H1 (cell line): ENCODE measurements at regions not wholly inside any gene's neighbourhood (a gene's known extent, or its start where the extent isn't known, plus 50 kb on each side); places are given as distances from the start of the nearest gene placed in this dataset.

Source experiments
- CTCF ChIA-PET: fragments of 300-600 bp; sonication (Branson Sonifier 250); formaldehyde crosslinking; loops from one replicate; lab custom pipeline; 2021; ENCODE audit not compliant: partially characterized antibody; lab: Charles Lee
- POLR2A ChIA-PET: fragments of 300-600 bp; sonication (Branson Sonifier 250); formaldehyde crosslinking; loops from one replicate; lab custom pipeline; 2021; ENCODE audit warnings: inconsistent platforms; ENCODE audit not compliant: partially characterized antibody; lab: Charles Lee
- DNase-seq, 2 experiments: peaks; one replicate each; pipeline versions ENCODE4 v3.0.0 to v3.0.0-alpha.2; 2010 to 2022; ENCODE audit warnings: low spot score in 2 of 2, low read depth in 1 of 2, mixed read lengths in 1 of 2
- FAIRE-seq: peaks from 2 replicates; lab custom pipeline; 2011; peaks lifted over from hg19 to GRCh38; lab: Jason Lieb, UNC
- H2AFZ ChIP-seq: 2 replicates; pipeline ENCODE4 v1.8.1; 2012; ENCODE audit warnings: low read length, inconsistent platforms
- H2AK5ac ChIP-seq: 2 replicates; pipeline ENCODE4 v1.6.1; 2013; ENCODE audit warnings: low read depth, low read length
- H2BK120ac ChIP-seq: replicated peaks from 2 replicates; pipeline ENCODE3; 2013; ENCODE audit warnings: low read depth, low read length, inconsistent platforms
- H2BK12ac ChIP-seq: 2 replicates; pipeline ENCODE4 v1.6.1; 2013; ENCODE audit warnings: low read depth, low read length
- H2BK15ac ChIP-seq: 2 replicates; pipeline ENCODE4 v1.6.1; 2013; ENCODE audit warnings: low read length
- H2BK20ac ChIP-seq: 2 replicates; pipeline ENCODE4 v1.6.1; 2013; ENCODE audit warnings: low read length
- H2BK5ac ChIP-seq: 2 replicates; pipeline ENCODE4 v1.6.1; 2013; ENCODE audit warnings: low read depth, low read length
- H3K14ac ChIP-seq: 2 replicates; pipeline ENCODE4 v1.6.1; 2013; ENCODE audit warnings: inconsistent platforms; ENCODE audit not compliant: insufficient read length
- H3K18ac ChIP-seq: 2 replicates; pipeline ENCODE4 v1.6.1; 2013; ENCODE audit warnings: low read length; ENCODE audit errors: extremely low read depth
- H3K23ac ChIP-seq: 2 replicates; pipeline ENCODE4 v1.6.1; 2013; ENCODE audit warnings: inconsistent platforms; ENCODE audit not compliant: insufficient read length
- H3K23me2 ChIP-seq: 2 replicates; pipeline ENCODE4 v1.6.1; 2013; ENCODE audit warnings: low read depth, low read length
- H3K27ac ChIP-seq: 2 replicates; pipeline ENCODE4 v1.6.1; 2011; ENCODE audit warnings: low read depth, low read length, inconsistent platforms
- H3K27me3 ChIP-seq, 4 experiments: replicated peaks in 1 of 4; 1 replicate in 1 of 4; 2 replicates in 3 of 4; pipeline versions ENCODE4 v1.6.1 to v1.8.1; 2011 to 2013; ENCODE audit warnings: low read length in 3 of 4, mild to moderate bottlenecking in 3 of 4, inconsistent platforms in 2 of 4, mixed read lengths in 2 of 4, moderate library complexity in 1 of 4; ENCODE audit not compliant: control insufficient read depth in 3 of 4, insufficient read depth in 3 of 4; ENCODE audit errors: extremely low read depth in 1 of 4
- H3K36me3 ChIP-seq, 4 experiments: 2 replicates each; pipeline versions ENCODE4 v1.6.1 to v1.8.1; 2011 to 2013; ENCODE audit warnings: mild to moderate bottlenecking in 4 of 4, low read length in 3 of 4, moderate library complexity in 2 of 4, control low read depth in 1 of 4, inconsistent platforms in 1 of 4; ENCODE audit not compliant: insufficient read depth in 4 of 4, control insufficient read depth in 2 of 4
- H3K4ac ChIP-seq: replicated peaks from 2 replicates; pipeline ENCODE3; 2013; ENCODE audit warnings: low read length, low read depth, mixed read lengths, inconsistent platforms; ENCODE audit not compliant: insufficient read length
- H3K4me1 ChIP-seq, 4 experiments: replicated peaks in 1 of 4; 1 replicate in 1 of 4; 2 replicates in 3 of 4; pipeline versions ENCODE4 v1.6.1 to v1.8.1; 2011 to 2013; ENCODE audit warnings: low read length in 3 of 4, inconsistent platforms in 2 of 4, mixed read lengths in 1 of 4; ENCODE audit not compliant: insufficient read depth in 4 of 4, control insufficient read depth in 3 of 4
- H3K4me2 ChIP-seq, 2 experiments: 2 replicates each; pipeline versions ENCODE4 v1.6.1 to v1.8.1; 2011 to 2013; ENCODE audit warnings: low read depth in 2 of 2, low read length in 2 of 2, control low read depth in 1 of 2, inconsistent platforms in 1 of 2, mild to moderate bottlenecking in 1 of 2; ENCODE audit not compliant: insufficient read depth in 1 of 2
- H3K4me3 ChIP-seq, 4 experiments: fragments of 200-600, 300-600 bp in 1 of 4; sonication (generic), shearing (Covaris generic), sonication (Bioruptor Twin) in 1 of 4; 2 replicates each; pipeline versions ENCODE4 v1.5.1 to v1.8.1; 2011 to 2016; ENCODE audit warnings: low read length in 4 of 4, low read depth in 3 of 4, control low read depth in 2 of 4, inconsistent platforms in 2 of 4, mild to moderate bottlenecking in 2 of 4, mixed read lengths in 1 of 4, moderate library complexity in 1 of 4; ENCODE audit not compliant: insufficient read depth in 2 of 4; ENCODE audit errors: extremely low read depth in 1 of 4
- H3K56ac ChIP-seq: replicated peaks from 2 replicates; pipeline ENCODE3; 2013; ENCODE audit warnings: low read depth, mild to moderate bottlenecking, mixed read lengths, low read length, inconsistent platforms; ENCODE audit not compliant: insufficient read length
- H3K79me1 ChIP-seq: 2 replicates; pipeline ENCODE4 v1.6.1; 2013; ENCODE audit warnings: low read depth, low read length, control low read depth
- H3K79me2 ChIP-seq, 2 experiments: 2 replicates each; pipeline versions ENCODE4 v1.6.1 to v1.8.1; 2012 to 2013; ENCODE audit warnings: low read length in 2 of 2, mild to moderate bottlenecking in 2 of 2, inconsistent platforms in 1 of 2; ENCODE audit not compliant: insufficient read depth in 2 of 2, control insufficient read depth in 1 of 2
- H3K9ac ChIP-seq, 4 experiments: replicated peaks in 1 of 4; 1 replicate in 1 of 4; 2 replicates in 3 of 4; pipeline versions ENCODE4 v1.6.1 to v1.8.1; 2011 to 2013; ENCODE audit warnings: low read depth in 3 of 4, low read length in 3 of 4, control low read depth in 2 of 4, mild to moderate bottlenecking in 2 of 4, moderate library complexity in 2 of 4, inconsistent platforms in 1 of 4; ENCODE audit errors: extremely low read depth in 1 of 4
- H3K9me3 ChIP-seq, 2 experiments: 2 replicates each; pipeline versions ENCODE4 v1.6.1 to v1.8.1; 2012 to 2013; ENCODE audit warnings: mild to moderate bottlenecking in 2 of 2, moderate library complexity in 2 of 2, control low read depth in 1 of 2, inconsistent platforms in 1 of 2, low read depth in 1 of 2, low read length in 1 of 2, mixed read lengths in 1 of 2; ENCODE audit not compliant: insufficient read depth in 2 of 2
- H4K20me1 ChIP-seq, 2 experiments: replicated peaks in 1 of 2; 2 replicates each; pipeline versions ENCODE3 to v1.8.1; 2011 to 2013; ENCODE audit warnings: inconsistent platforms in 2 of 2, low read length in 2 of 2, mild to moderate bottlenecking in 1 of 2; ENCODE audit not compliant: insufficient read depth in 2 of 2, control insufficient read depth in 1 of 2
- H4K5ac ChIP-seq: 2 replicates; pipeline ENCODE4 v1.6.1; 2013; ENCODE audit warnings: low read length, low read depth, mixed read lengths, inconsistent platforms; ENCODE audit not compliant: insufficient read length
- H4K8ac ChIP-seq: 2 replicates; pipeline ENCODE4 v1.8.0; 2013; ENCODE audit warnings: mild to moderate bottlenecking, moderate library complexity, low read length, inconsistent platforms; ENCODE audit not compliant: insufficient read depth; ENCODE audit errors: extremely low read depth
- H4K91ac ChIP-seq: replicated peaks from 2 replicates; pipeline ENCODE3; 2013; ENCODE audit warnings: low read length, mixed read lengths, inconsistent platforms; ENCODE audit not compliant: insufficient read length
- BRCA1 ChIP-seq: IDR thresholded peaks from 2 replicates; pipeline ENCODE4 v1.6.1; 2012; ENCODE audit warnings: low read depth, low read length, improper control_type of control experiment
- CBX5 ChIP-seq: fragments of 300-800, 300-1000 bp; sonication (generic); IDR thresholded peaks from 2 replicates; pipeline ENCODE4 v1.7.1; 2016; ENCODE audit warnings: antibody characterized with exemption, low read length, low read depth
- CHD2 ChIP-seq: IDR thresholded peaks from 2 replicates; pipeline ENCODE4 v1.6.1; 2012; ENCODE audit warnings: low read length, improper control_type of control experiment
- CTBP2 ChIP-seq: IDR thresholded peaks from 2 replicates; pipeline ENCODE4 v1.7.0; 2011; ENCODE audit warnings: borderline replicate concordance, mild to moderate bottlenecking, moderate library complexity, mixed read lengths, low read length; ENCODE audit not compliant: insufficient read depth, insufficient read length
- E2F6 ChIP-seq: IDR thresholded peaks from 2 replicates; pipeline ENCODE4 v1.6.1; 2012; ENCODE audit warnings: inconsistent platforms
- EGR1 ChIP-seq: IDR thresholded peaks from 2 replicates; pipeline ENCODE4 v1.6.1; 2011; ENCODE audit warnings: low read depth, low read length, borderline replicate concordance
- FOSL1 ChIP-seq: IDR thresholded peaks from 2 replicates; pipeline ENCODE4 v1.6.1; 2011; ENCODE audit warnings: mild to moderate bottlenecking, low read depth, low read length, moderate library complexity; ENCODE audit not compliant: insufficient read depth
- GABPA ChIP-seq: IDR thresholded peaks from 2 replicates; pipeline ENCODE4 v1.6.1; 2011; ENCODE audit warnings: mild to moderate bottlenecking, low read length, moderate library complexity, borderline replicate concordance; ENCODE audit not compliant: insufficient read depth
- NRF1 ChIP-seq: IDR thresholded peaks from 2 replicates; pipeline ENCODE4 v1.6.1; 2011; ENCODE audit warnings: mild to moderate bottlenecking, low read depth, low read length, improper control_type of control experiment
- POLR2A ChIP-seq, 2 experiments: IDR thresholded peaks; 1 replicate in 1 of 2; 2 replicates in 1 of 2; pipeline ENCODE4 v1.6.1; 2011; ENCODE audit warnings: low read depth in 2 of 2, low read length in 2 of 2, mild to moderate bottlenecking in 2 of 2; ENCODE audit errors: control extremely low read depth in 1 of 2
- SIN3A ChIP-seq, 2 experiments: IDR thresholded peaks in 1 of 2; conservative IDR thresholded peaks in 1 of 2; 2 replicates each; pipeline ENCODE4 v1.6.1; 2011 to 2012; ENCODE audit warnings: low read length in 2 of 2, improper control_type of control experiment in 1 of 2, low read depth in 1 of 2, mild to moderate bottlenecking in 1 of 2
- SIX5 ChIP-seq: IDR thresholded peaks from 2 replicates; pipeline ENCODE4 v1.6.1; 2011; ENCODE audit warnings: mild to moderate bottlenecking, low read depth, low read length
- SP2 ChIP-seq: IDR thresholded peaks from 2 replicates; pipeline ENCODE4 v1.6.1; 2012; ENCODE audit warnings: mild to moderate bottlenecking, low read length, inconsistent platforms
- SRF ChIP-seq: IDR thresholded peaks from 2 replicates; pipeline ENCODE4 v1.6.1; 2011; ENCODE audit warnings: mild to moderate bottlenecking, low read depth, low read length, moderate library complexity
- TAF7 ChIP-seq: optimal IDR thresholded peaks from 2 replicates; pipeline ENCODE3; 2011; ENCODE audit warnings: low read depth, mild to moderate bottlenecking, inconsistent platforms, low read length, moderate library complexity, borderline replicate concordance
- TCF12 ChIP-seq: IDR thresholded peaks from 2 replicates; pipeline ENCODE4 v1.6.1; 2011; ENCODE audit warnings: low read depth, mild to moderate bottlenecking, low read length

- Histone ChIP-seq H3K23ac (no peak overlapping the region), H4K91ac (no peak overlapping the region), H4K5ac (no peak overlapping the region), H3K4ac (no peak overlapping the region), H3K4me1 (no peaks in the 10 kb centered on the region; a peak in 1 of 7 replicates), H3K79me1 (no peaks in the 10 kb centered on the region), H3K4me2 (no peak overlapping the region), H3K9ac (no peak overlapping the region), H3K23me2 (no peaks in the 10 kb centered on the region), H2BK120ac (no peak overlapping the region), H3K36me3 (no peaks in the 10 kb centered on the region), H3K18ac (no peak overlapping the region), H4K20me1 (no peaks in the 10 kb centered on the region), H2BK15ac (no peak overlapping the region), H3K79me2 (no peaks in the 10 kb centered on the region), H3K27ac (no peak overlapping the region), H4K8ac (no peak overlapping the region), H2AFZ (no peak overlapping the region), H3K56ac (no peak overlapping the region), H2BK5ac (no peak overlapping the region), H2BK20ac (no peak overlapping the region), H3K14ac (no peak overlapping the region), H2AK5ac (no peak overlapping the region), H2BK12ac (no peak overlapping the region), H3K9me3 (no peaks in the 10 kb centered on the region; a peak in 1 of 4 replicates), H3K4me3 (no peak overlapping the region), H3K27me3 (no peaks in the 10 kb centered on the region)
- POLR2A ChIA-PET = no interaction called here
- CTCF ChIA-PET = no interaction called here
- FAIRE-seq = no peak
- TF ChIP-seq E2F6 (no peak), GABPA (no peak), CHD2 (no peak), FOSL1 (no peak), SRF (no peak), BRCA1 (no peak), SIN3A (conservative IDR thresholded peaks at IDR 0.05 in 1 of 2, IDR thresholded peaks at IDR 0.05 in 1 of 2; ENCODE audit: low read depth in 1 of 2, low read length in 2 of 2) (no peak), TCF12 (no peak), NRF1 (no peak), POLR2A (IDR thresholded peaks at IDR 0.05; ENCODE audit: control extremely low read depth in 1 of 2, low read depth in 2 of 2, low read length in 2 of 2) (no peak), SIX5 (no peak), CTBP2 (no peak), EGR1 (no peak), SP2 (no peak), TAF7 (no peak), CBX5 (no peak)
- no peak for DNase-seq
Observed at GRCh38 chr6:23377830-23378229, 748.2 kb upstream of the NRSN1 start.
